ENCODE measurements at regions not wholly inside any gene's neighbourhood (a gene's known extent, or its start where the extent isn't known, plus 50 kb on each side); places are given as distances from the start of the nearest gene placed in this dataset.
A peak's percentile ranks its signal among the peaks of the same experiment; 100 is the strongest.

DNA sequence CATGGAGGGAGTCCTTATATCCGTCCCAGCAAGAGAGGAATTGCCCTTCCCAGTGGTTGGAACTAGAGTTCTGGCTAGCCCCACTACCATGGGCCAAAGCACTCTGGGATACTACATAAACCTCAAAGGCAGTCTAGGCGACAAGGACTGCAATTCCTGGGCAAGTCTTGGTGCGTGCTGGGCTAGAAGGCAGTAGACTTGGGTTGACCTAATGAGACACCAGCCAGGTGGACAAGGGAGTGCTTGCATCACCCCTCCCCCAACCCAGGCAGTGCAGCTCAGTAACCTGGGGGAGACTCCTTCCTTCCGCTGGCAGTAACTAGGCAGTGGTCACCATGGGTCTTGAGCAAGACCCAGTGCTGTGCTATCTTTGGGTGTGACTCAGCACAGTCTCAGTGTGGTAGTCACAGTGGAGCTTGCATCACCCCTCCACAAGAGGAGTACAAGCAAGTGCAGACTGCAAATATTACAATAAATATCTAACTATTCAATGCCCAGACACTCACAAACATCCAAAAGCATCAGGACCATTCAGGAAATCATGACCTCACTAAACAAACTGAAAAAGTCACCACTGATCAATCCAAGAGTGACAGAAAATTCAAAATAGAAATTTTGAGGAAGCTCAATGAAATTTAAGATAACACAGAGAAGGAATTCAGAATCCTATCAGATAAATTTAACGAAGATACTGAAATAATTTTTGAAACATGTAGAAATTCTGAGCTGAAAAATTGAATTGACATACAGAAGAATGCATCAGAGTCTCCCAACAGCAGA, 84.7 kb upstream of the LYPLAL1 start (continued):
- peak; percentile 93 for TF ChIP-seq BRD9 (IDR thresholded peaks at IDR 0.05; ENCODE audit: low read depth, partially characterized antibody)
- TF ChIP-seq MEF2D (tag; conservative IDR thresholded peaks at IDR 0.05; ENCODE audit: low read depth) = peak; percentile 91
- no peak for TF ChIP-seq SRSF9 (IDR thresholded peaks at IDR 0.05; ENCODE audit: borderline replicate concordance, low read depth, low read length)
- no peak for TF ChIP-seq SMAD2 (IDR thresholded peaks at IDR 0.05; ENCODE audit: low read depth, low read length)
- no peak for TF ChIP-seq ATF1 (CRISPR knock-in tag; IDR thresholded peaks at IDR 0.05)
- TF ChIP-seq ATF1 (tag; IDR thresholded peaks at IDR 0.05) = peak; percentile 90
- TF ChIP-seq SMARCE1 (IDR thresholded peaks at IDR 0.05) = peak; percentile 89
- no peak for TF ChIP-seq FOXP1 (CRISPR knock-in tag; IDR thresholded peaks at IDR 0.05)
- TF ChIP-seq ZNF165 (CRISPR knock-in tag; IDR thresholded peaks at IDR 0.05; ENCODE audit: borderline replicate concordance) = no peak
- TF ChIP-seq EHMT2 (IDR thresholded peaks at IDR 0.05) = peak; percentile 94
- TF ChIP-seq NFIC (IDR thresholded peaks at IDR 0.05) = peak; percentile 49
- TF ChIP-seq FOXO4 (CRISPR knock-in tag; IDR thresholded peaks at IDR 0.05) = no peak
- peak; percentile 71 for TF ChIP-seq BHLHE40 (IDR thresholded peaks at IDR 0.05; ENCODE audit: low read length)
- no peak for TF ChIP-seq NR3C1 (CRISPR knock-in tag; IDR thresholded peaks at IDR 0.05)
- peak in 1 of 2 experiments; percentile 78; a peak in 1 of 3 replicates for TF ChIP-seq CBX3 (IDR thresholded peaks at IDR 0.05; ENCODE audit: borderline replicate concordance in 1 of 2, low read length in 2 of 2)
- TF ChIP-seq, protein P1, sequence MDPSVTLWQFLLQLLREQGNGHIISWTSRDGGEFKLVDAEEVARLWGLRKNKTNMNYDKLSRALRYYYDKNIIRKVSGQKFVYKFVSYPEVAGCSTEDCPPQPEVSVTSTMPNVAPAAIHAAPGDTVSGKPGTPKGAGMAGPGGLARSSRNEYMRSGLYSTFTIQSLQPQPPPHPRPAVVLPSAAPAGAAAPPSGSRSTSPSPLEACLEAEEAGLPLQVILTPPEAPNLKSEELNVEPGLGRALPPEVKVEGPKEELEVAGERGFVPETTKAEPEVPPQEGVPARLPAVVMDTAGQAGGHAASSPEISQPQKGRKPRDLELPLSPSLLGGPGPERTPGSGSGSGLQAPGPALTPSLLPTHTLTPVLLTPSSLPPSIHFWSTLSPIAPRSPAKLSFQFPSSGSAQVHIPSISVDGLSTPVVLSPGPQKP (CRISPR knock-in tag; IDR thresholded peaks at IDR 0.05) = no peak
- peak; percentile 65 for TF ChIP-seq TEAD4 (IDR thresholded peaks at IDR 0.05; ENCODE audit: low read length)
- no peak for TF ChIP-seq TEAD4 (CRISPR knock-in tag; IDR thresholded peaks at IDR 0.05; ENCODE audit: borderline replicate concordance)
- no peak for TF ChIP-seq PTTG1 (tag; IDR thresholded peaks at IDR 0.05; ENCODE audit: low read depth)
- TF ChIP-seq PTRF (tag; IDR thresholded peaks at IDR 0.05) = no peak
- TF ChIP-seq FOSL1 (tag; conservative IDR thresholded peaks at IDR 0.05) = peak; percentile 98
- no peak for TF ChIP-seq ZC3H8 (IDR thresholded peaks at IDR 0.05)
- TF ChIP-seq, protein P2, sequence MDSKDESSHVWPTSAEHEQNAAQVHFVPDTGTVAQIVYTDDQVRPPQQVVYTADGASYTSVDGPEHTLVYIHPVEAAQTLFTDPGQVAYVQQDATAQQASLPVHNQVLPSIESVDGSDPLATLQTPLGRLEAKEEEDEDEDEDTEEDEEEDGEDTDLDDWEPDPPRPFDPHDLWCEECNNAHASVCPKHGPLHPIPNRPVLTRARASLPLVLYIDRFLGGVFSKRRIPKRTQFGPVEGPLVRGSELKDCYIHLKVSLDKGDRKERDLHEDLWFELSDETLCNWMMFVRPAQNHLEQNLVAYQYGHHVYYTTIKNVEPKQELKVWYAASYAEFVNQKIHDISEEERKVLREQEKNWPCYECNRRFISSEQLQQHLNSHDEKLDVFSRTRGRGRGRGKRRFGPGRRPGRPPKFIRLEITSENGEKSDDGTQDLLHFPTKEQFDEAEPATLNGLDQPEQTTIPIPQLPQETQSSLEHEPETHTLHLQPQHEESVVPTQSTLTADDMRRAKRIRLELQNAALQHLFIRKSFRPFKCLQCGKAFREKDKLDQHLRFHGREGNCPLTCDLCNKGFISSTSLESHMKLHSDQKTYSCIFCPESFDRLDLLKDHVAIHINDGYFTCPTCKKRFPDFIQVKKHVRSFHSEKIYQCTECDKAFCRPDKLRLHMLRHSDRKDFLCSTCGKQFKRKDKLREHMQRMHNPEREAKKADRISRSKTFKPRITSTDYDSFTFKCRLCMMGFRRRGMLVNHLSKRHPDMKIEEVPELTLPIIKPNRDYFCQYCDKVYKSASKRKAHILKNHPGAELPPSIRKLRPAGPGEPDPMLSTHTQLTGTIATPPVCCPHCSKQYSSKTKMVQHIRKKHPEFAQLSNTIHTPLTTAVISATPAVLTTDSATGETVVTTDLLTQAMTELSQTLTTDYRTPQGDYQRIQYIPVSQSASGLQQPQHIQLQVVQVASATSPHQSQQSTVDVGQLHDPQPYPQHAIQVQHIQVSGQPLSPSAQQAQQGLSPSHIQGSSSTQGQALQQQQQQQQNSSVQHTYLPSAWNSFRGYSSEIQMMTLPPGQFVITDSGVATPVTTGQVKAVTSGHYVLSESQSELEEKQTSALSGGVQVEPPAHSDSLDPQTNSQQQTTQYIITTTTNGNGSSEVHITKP (IDR thresholded peaks at IDR 0.05; ENCODE audit: partially characterized antibody) = no peak
- peak; percentile 69 for TF ChIP-seq GATAD2B (IDR thresholded peaks at IDR 0.05; ENCODE audit: borderline replicate concordance)
- peak; percentile 85; the same call in 1 of the 2 replicates for TF ChIP-seq ZBTB17 (CRISPR knock-in tag; IDR thresholded peaks at IDR 0.05)
